Left forelimb (tissue), 1 donor: ENCODE measurements at regions not wholly inside any gene's neighbourhood (a gene's known extent, or its start where the extent isn't known, plus 50 kb on each side); places are given as distances from the start of the nearest gene placed in this dataset.

Source experiments
- DNase-seq: peaks from one replicate; pipeline ENCODE4 v3.0.0-alpha.2; 2018; ENCODE audit warnings: low spot score

DNA sequence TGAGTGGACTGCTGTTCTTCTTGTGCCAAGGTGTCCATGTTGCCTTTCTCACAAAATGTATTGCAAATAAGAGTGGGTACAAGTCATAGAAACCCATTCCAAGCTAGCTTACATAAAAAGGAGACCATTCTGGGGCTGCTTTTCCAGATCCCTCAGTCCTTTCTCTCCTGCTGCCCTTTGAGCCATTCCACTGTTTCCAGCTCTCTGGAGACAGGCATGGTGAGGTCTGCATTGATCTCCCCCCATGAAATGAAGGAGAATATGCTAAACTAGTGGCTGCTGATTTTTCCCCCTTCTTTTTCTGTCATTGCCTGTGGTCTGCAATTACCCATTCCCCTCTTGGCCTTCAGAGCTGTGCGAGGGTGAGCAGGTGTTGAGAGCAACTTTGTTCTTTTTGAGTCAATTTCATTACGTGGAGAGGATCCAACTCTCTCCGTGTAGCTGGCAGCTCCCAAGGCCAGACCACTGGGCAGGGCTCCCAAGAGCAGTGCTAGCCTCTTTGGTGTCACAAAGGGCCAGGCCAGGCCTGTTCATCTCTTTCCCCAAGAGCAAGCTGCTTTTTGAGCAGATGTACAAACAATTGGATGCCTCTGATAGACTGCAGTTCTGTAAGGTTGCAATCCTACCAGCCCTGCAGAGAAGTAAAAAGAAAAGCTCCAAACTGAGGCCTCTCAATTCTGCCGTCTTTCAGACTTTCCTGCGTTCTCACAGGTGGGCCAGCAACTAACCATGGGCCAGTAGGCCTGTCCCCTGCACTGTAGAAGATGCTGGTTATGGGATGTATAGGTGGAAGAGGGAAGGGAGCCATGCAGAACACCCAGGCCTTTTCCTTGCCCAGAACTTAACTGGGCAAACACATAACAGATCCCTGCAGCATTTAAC is 96.1 kb upstream of the ARMC2 start:
- peak; percentile 47 for DNase-seq

- peak; percentile 37 for DNase-seq
Observed at GRCh38 chr6:108752733-108753590, 95.3 kb upstream of the ARMC2 start.

GRCh38 chr6:108755257-108756240 is 92.7 kb upstream of the ARMC2 start:
- DNase-seq, result peak; percentile 8

- DNase-seq, result no peak
Observed at GRCh38 chr6:108757357-108757756, 90.9 kb upstream of the ARMC2 start.

DNA sequence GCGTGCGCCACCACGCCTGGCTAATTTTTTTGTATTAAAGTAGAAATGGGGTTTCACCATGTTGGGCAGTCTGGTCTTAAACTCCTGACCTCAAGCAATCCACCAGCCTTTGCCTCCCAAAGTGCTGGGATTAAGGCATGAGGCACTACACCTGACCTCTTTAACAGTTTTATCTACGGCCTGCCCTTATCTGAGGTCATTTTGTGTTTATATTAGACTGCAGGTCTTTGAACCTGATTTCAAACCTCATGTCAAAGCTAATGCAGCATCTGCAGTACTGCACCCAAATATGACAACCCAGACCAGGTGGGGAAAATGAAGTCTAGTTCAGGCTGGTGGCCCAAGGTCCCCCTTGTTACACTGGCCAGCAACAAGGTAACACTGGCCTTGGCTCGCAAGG is 89.3 kb upstream of the ARMC2 start:
- DNase-seq, result no peak

DNA sequence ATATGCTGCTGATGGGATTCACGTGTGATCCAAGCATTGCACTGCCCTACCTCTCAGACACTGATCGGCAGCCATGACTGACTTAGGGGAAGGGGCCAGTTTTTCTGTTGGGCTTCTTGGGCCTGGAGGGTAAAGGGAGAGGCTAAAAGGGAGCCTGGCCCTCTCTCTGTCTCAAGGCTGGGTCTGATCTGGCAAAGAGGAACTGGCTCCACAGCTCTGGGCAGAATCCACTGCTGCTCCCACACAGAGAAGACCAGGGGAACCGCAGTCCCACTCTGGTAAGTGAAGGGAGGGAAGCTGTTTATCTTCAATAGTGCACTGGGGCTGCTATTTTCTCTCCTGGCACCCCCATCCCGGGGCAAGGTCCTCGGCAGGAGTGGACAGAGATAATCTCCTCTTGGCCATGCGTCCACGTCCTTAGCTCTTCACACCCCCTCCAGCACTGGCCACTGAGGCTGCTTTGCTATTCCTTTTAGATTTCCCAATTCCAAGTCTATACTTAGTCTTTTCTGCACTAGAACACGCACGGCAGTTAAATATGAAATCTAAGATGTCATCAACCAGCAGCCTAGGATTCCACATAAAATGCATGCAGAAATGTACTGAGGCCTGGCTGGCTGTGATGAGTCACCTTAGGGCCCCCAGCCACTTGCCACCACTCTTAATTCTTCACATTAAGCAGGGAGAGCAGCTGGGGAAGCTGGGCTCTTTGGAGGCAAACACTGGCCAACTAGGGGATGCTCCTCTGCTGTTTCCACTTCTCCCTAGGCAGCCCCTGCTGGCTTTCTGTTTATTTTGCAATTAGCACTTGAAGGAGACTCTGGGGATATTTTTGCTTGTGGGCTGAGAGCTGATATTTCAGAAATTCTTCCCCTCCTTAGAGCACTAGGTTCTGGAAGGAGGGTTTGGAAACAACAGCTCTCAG is 87.8 kb upstream of the ARMC2 start:
- peak; percentile 63 for DNase-seq

GRCh38 chr6:108762394-108762793 is 85.8 kb upstream of the ARMC2 start:
- no peak for DNase-seq

GRCh38 chr6:108763931-108764579 is 84.2 kb upstream of the ARMC2 start:
- DNase-seq, result peak; percentile 17

- DNase-seq, result no peak
Observed at GRCh38 chr6:108764580-108764950, 83.7 kb upstream of the ARMC2 start.

- no peak for DNase-seq
Observed at GRCh38 chr6:108765495-108765894, 82.7 kb upstream of the ARMC2 start.

GRCh38 chr6:108766419-108766818 is 81.8 kb upstream of the ARMC2 start:
- DNase-seq, result no peak

DNA sequence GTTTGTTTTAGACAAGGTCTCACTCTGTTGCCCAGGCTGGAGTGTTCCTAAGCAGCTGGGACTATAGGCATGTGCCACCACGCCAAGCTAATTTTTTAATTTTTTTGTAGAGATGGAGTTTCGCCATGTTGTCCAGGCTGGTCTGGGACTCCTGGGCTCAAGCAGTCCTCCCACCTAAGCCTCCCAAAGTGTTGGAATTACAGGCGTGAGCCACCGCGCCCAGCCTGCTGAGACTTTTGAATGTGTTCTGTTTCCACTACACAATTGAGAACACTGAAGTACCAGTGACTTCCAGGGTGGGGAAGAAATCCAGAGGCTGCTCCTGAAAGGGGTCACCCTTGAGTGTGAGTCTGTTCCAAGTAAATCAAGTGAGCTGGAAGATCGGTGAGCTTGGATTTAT is 81.3 kb upstream of the ARMC2 start:
- no peak for DNase-seq

GRCh38 chr6:108767418-108768165 is 80.6 kb upstream of the ARMC2 start:
- no peak for DNase-seq

- DNase-seq, result no peak
Observed at GRCh38 chr6:108768166-108768555, 80.1 kb upstream of the ARMC2 start.

DNA sequence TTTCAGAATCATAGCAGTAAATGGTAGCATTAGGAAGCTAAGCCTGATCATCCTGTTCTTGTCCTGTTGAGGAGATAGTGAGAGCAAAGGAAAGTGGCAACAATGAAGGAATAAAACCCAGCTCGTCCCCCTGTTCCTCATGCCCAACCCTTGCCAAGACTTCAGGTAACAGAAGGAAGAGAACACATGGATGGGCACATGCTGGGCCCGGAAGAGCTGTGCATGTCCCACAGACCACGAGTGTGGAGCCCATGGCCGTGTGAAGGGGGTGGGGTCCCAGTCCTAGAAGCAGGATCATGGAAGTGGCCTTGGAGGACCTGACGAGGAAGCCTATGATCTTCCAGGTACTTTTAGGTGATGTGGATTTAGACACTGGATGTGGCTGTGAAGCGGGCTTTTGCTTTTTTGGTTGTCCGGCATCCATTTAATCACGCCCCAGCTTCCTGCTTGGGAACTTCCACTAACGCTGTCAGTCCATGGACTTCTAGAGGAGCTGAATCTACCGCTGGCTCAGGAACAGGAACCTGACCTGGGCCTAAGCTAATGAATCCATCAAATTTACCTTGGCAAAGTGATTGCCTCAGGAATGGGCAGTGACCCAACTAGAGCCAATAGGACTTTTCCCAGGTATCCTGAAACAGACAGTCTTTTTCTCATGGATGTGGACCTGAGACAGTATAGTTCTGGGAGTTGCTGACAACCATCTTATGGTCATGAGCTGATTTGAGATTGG is 79.3 kb upstream of the ARMC2 start:
- DNase-seq, result no peak

DNA sequence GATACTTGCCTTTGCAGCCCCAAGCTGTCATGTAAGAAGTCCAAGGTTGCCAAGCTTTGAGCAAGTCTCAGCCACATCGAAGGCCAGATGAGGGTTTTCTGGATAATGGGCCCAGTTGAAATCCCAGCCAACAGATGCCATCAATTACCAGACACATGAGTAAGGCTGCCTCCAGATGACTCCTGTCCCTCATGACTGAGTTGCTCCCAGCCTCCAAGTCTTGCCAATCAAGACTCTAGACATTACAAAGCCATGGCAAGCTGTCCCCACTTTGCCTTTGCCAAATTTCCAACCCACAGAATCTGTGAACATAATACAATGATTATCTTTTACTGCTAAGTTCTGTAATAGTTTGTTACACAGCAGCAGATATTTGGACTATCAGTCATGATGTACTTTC is 76.8 kb upstream of the ARMC2 start:
- no peak for DNase-seq

DNA sequence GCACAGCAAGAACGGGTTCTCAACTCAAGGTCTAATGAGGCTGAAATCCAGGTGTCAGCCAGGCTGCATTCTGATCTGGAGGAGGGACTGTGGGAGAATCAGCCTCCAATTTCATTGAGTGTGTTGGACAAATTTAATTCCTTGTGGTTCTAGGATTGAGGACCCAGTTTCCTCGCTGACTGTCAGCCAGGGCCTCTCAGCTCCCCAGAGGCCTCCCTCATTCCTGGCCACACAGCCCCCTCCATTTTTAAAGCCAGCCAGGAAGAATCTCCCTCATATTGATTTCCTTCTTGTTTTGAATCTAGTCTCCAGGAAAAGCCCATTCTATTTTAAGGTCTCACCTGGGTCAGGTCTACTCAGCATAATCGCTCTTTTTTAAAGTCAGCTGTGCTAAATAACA is 73.7 kb upstream of the ARMC2 start:
- DNase-seq, result no peak

DNA sequence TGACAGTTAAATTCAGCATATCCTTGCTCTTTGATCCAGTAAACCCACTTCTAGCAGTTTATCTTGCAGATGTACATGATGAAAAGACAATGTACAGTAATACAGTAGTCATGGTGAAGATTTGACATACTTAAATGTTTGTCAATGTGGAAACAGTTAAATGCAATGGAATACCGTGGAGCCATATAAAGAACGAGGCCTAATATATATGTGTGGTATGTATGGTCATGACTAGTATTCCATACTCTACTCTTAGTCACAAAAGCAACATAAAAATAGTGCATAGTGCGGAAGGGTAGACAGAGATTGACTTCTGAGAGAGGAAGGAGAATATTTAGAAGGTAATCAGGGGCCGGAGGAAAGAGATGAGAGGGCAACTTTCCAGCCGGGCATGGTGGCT is 70.7 kb upstream of the ARMC2 start:
- DNase-seq, result no peak
